Esophagus muscularis mucosa (tissue), 4 donors: ENCODE measurements at regions not wholly inside any gene's neighbourhood (a gene's known extent, or its start where the extent isn't known, plus 50 kb on each side); places are given as distances from the start of the nearest gene placed in this dataset.

Source experiments
- DNase-seq: peaks from one replicate; pipeline ENCODE4 v3.0.0-alpha.2; 2017; ENCODE audit errors: extremely low spot score
- H3K27ac ChIP-seq, 4 donors: fragments of 200-600 bp; sonication (generic); replicated peaks in 1 of 4; 1 replicate in 3 of 4; 2 replicates in 1 of 4; pipeline ENCODE4 v1.5.1; 2016 to 2019; ENCODE audit warnings: mild to moderate bottlenecking in 1 of 4
- H3K27me3 ChIP-seq, 4 donors: fragments of 200-600 bp; sonication (generic); one replicate each; pipeline versions ENCODE4 v1.5.1 to v1.6.0; 2016 to 2019
- H3K36me3 ChIP-seq, 4 donors: fragments of 200-600 bp; sonication (generic); one replicate each; pipeline ENCODE4 v1.5.1; 2016 to 2019
- H3K4me1 ChIP-seq, 4 donors: fragments of 200-600 bp; sonication (generic); one replicate each; pipeline ENCODE4 v1.5.1; 2016 to 2019
- H3K4me3 ChIP-seq, 4 donors: fragments of 200-600 bp; sonication (generic); 1 replicate in 2 of 4; 2 replicates in 2 of 4; pipeline ENCODE4 v1.5.1; 2016 to 2019; ENCODE audit warnings: mild to moderate bottlenecking in 4 of 4, moderate library complexity in 1 of 4
- H3K9me3 ChIP-seq, 4 donors: fragments of 200-600 bp; sonication (generic); 1 replicate in 3 of 4; 2 replicates in 1 of 4; pipeline ENCODE4 v1.5.1; 2016 to 2019
- CTCF ChIP-seq, 3 experiments: fragments of 200-600 bp in 2 of 3; fragments of 450-650 bp in 1 of 3; sonication (generic) in 2 of 3; IDR thresholded peaks; one replicate each; pipeline ENCODE4 v1.5.1; 2017 to 2019; ENCODE audit warnings: antibody characterized with exemption in 3 of 3, mild to moderate bottlenecking in 2 of 3, moderate library complexity in 1 of 3
- EP300 ChIP-seq: sonication (generic); formaldehyde crosslinking; IDR thresholded peaks from one replicate; pipeline ENCODE4 v1.6.1; 2017; ENCODE audit warnings: antibody characterized with exemption
- POLR2A ChIP-seq: fragments of 450-650 bp; IDR thresholded peaks from one replicate; pipeline ENCODE4 v1.6.1; 2017; ENCODE audit warnings: antibody characterized with exemption, moderate library complexity, mild to moderate bottlenecking, low read depth
- POLR2AphosphoS5 ChIP-seq, 2 donors: sonication (generic); formaldehyde crosslinking; IDR thresholded peaks; one replicate each; pipeline ENCODE4 v1.6.1; 2017; ENCODE audit warnings: antibody characterized with exemption in 2 of 2
- WGBS: methylation state at CpG from one replicate; pipeline ENCODE4 v1.1.5; 2018; 5-methylcytosine and 5-hydroxymethylcytosine counted together
- intact Hi-C: fragments of 100-400 bp; cut with DNase I; formaldehyde crosslinking; loops from one replicate; pipeline ENCODE4 v1.15.1; 2023

- peaks cover 0 to 5% (median 0%) of the 10 kb centered on the region in 4 donors for H3K27me3 ChIP-seq
- WGBS: 93% methylated on average over 4 of the region's 4 CpGs
- TF ChIP-seq EP300 (no peak), POLR2A (no peak), CTCF (IDR thresholded peaks at IDR 0.05) (no peak)
- intact Hi-C loops: no loop called here
- H3K4me1 ChIP-seq: no peaks in the 10 kb centered on the region
- no peak for DNase-seq
- no peaks in the 10 kb centered on the region for H3K9me3 ChIP-seq
- H3K36me3 ChIP-seq: no peaks in the 10 kb centered on the region
- H3K27ac ChIP-seq: no peak overlapping the region
- no peak overlapping the region for H3K4me3 ChIP-seq
These were observed 391.2 kb upstream of the HNRNPA3 start for GRCh38 chr2:176821350-176821749.

GRCh38 chr2:176822060-176822459, 390.5 kb upstream of the HNRNPA3 start:
- Histone ChIP-seq H3K4me1 (no peaks in the 10 kb centered on the region), H3K9me3 (no peaks in the 10 kb centered on the region), H3K36me3 (no peaks in the 10 kb centered on the region), H3K27ac (no peak overlapping the region), H3K27me3 (peaks cover 0 to 5% (median 0%) of the 10 kb centered on the region in 4 donors), H3K4me3 (no peak overlapping the region)
- intact Hi-C loops: no loop called here
- DNase-seq: no peak
- TF ChIP-seq POLR2AphosphoS5 (IDR thresholded peaks at IDR 0.05) (no peak), CTCF (IDR thresholded peaks at IDR 0.05) (no peak), POLR2A (no peak), EP300 (no peak)
- WGBS: 97% methylated on average over 2 of the region's 2 CpGs

- TF ChIP-seq POLR2A (no peak), CTCF (IDR thresholded peaks at IDR 0.05) (no peak), EP300 (no peak), POLR2AphosphoS5 (IDR thresholded peaks at IDR 0.05) (no peak)
These were observed 386.2 kb upstream of the HNRNPA3 start for GRCh38 chr2:176826356-176826755.

GRCh38 chr2:176826984-176827668, 385.5 kb upstream of the HNRNPA3 start:
- TF ChIP-seq EP300: no peak
- TF ChIP-seq POLR2AphosphoS5 (IDR thresholded peaks at IDR 0.05): no peak
- intact Hi-C loops: no loop called here
- H3K9me3 ChIP-seq: no peaks in the 10 kb centered on the region
- no peak for DNase-seq
- H3K4me3 ChIP-seq: no peak overlapping the region
- no peak overlapping the region for H3K27ac ChIP-seq
- no peaks in the 10 kb centered on the region for H3K4me1 ChIP-seq
- no peaks in the 10 kb centered on the region for H3K36me3 ChIP-seq
- H3K27me3 ChIP-seq: peaks cover 0 to 8% (median 0%) of the 10 kb centered on the region in 4 donors
- whole genome bisulfite sequencing: 86% methylated on average over 9 of the region's 9 CpGs

More at GRCh38 chr2:176826356-176826755, 386.2 kb upstream of the HNRNPA3 start:
- Histone ChIP-seq H3K9me3 (no peaks in the 10 kb centered on the region), H3K27me3 (peaks cover 0 to 11% (median 0%) of the 10 kb centered on the region in 4 donors), H3K36me3 (no peaks in the 10 kb centered on the region), H3K27ac (no peak overlapping the region), H3K4me1 (no peaks in the 10 kb centered on the region), H3K4me3 (no peak overlapping the region)
- intact Hi-C loops: no loop called here
- WGBS: 87% methylated on average over 2 of the region's 2 CpGs
- DNase-seq: no peak

- TF ChIP-seq POLR2A (no peak), EP300 (no peak)
- no peaks in the 10 kb centered on the region for H3K9me3 ChIP-seq
- no peak overlapping the region for H3K27ac ChIP-seq
- no peak overlapping the region for H3K4me3 ChIP-seq
- intact Hi-C loops: no loop called here
- 45% methylated on average over 3 of the region's 3 CpGs for WGBS
- peaks cover 0 to 8% (median 3%) of the 10 kb centered on the region in 4 donors for H3K27me3 ChIP-seq
- DNase-seq: no peak
- H3K4me1 ChIP-seq: no peaks in the 10 kb centered on the region
- H3K36me3 ChIP-seq: no peaks in the 10 kb centered on the region
These were observed 382.2 kb upstream of the HNRNPA3 start for GRCh38 chr2:176830362-176830761.

- H3K9me3 ChIP-seq: no peaks in the 10 kb centered on the region
- TF ChIP-seq EP300 (no peak), POLR2AphosphoS5 (IDR thresholded peaks at IDR 0.05) (no peak), CTCF (IDR thresholded peaks at IDR 0.05) (no peak), POLR2A (no peak)
- DNase-seq: no peak
- intact Hi-C loops: no loop called here
- no peak overlapping the region for H3K27ac ChIP-seq
- H3K4me3 ChIP-seq: no peak overlapping the region
- peaks cover 0 to 8% (median 3%) of the 10 kb centered on the region in 4 donors for H3K27me3 ChIP-seq
- no peaks in the 10 kb centered on the region for H3K36me3 ChIP-seq
- H3K4me1 ChIP-seq: no peaks in the 10 kb centered on the region
- 75% methylated on average over 6 of the region's 6 CpGs for WGBS
These were observed 380.5 kb upstream of the HNRNPA3 start for GRCh38 chr2:176832086-176832485.
